GM19467 (cell line): ENCODE measurements at regions not wholly inside any gene's neighbourhood (a gene's known extent, or its start where the extent isn't known, plus 50 kb on each side); places are given as distances from the start of the nearest gene placed in this dataset.
A peak's percentile ranks its signal among the peaks of the same experiment; 100 is the strongest.

Source experiments
- ATAC-seq: cut with Tn5 transposase; IDR thresholded peaks from one replicate; pipeline ENCODE4 v1.9.1; 2021; ENCODE audit warnings: mild to moderate bottlenecking, moderate library complexity; ENCODE audit not compliant: unreplicated experiment

DNA sequence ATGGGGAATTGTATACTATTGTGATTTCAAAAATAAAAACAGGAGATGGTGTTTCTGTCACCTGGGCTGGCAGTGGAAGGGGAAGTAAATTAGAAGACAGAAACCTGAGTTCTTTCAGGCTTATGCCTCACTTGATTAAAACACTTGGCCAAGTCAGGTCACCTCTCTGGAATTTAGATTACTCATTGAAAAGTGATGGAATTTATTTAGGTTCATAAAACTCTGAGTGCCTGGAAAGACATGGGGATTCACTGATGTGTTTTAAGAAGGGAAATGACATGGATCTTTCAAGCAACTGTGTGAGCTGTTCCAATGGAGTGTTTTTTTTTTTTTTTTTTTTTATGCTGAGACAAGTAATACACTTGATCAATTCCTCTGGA, 400.1 kb downstream of the TMEM135 start:
- no peak for ATAC-seq

GRCh38 chr11:87437133-87437843, 399.6 kb downstream of the TMEM135 start:
- ATAC-seq: no peak

- ATAC-seq: no peak
These were observed 394.3 kb downstream of the TMEM135 start for GRCh38 chr11:87432022-87432421.

DNA sequence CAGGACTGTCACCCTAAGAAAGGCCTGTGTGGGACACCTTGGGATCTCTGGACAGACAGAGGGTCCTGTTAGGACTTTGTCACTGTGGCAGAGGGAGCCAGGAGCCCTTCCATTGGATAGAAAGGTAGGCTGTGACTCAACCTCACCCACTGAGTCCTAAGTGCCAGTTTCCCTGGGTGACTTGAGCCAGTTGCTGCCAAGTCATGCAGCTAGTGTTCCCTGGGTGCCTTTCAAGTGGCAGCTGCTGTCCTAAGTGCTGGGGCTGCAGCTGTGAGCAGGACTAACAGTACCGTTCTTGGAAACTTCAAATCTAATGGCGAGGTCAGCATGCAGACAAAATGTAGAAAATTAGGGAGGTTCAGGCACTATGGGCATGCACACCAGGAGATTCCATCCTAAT, 393.7 kb downstream of the TMEM135 start:
- ATAC-seq: no peak

DNA sequence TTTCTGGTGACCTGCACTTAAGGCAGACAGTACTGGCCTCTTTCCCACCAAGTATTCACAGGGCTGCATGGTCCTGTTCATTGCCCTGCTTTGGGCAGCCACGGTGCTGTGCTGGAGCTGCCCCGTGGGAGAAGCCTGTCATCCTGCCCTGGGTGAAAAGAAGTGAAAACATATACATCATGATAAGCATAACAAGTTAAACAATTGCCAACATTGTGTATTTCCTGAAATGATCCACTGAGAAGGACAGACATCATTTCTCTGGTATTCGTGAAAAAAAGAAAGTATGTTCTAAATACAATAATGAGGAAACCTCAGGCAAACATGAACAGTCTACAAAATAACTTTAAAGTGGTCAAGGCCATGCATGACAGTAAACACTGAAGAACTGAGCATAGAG, 393.1 kb downstream of the TMEM135 start:
- no peak for ATAC-seq

DNA sequence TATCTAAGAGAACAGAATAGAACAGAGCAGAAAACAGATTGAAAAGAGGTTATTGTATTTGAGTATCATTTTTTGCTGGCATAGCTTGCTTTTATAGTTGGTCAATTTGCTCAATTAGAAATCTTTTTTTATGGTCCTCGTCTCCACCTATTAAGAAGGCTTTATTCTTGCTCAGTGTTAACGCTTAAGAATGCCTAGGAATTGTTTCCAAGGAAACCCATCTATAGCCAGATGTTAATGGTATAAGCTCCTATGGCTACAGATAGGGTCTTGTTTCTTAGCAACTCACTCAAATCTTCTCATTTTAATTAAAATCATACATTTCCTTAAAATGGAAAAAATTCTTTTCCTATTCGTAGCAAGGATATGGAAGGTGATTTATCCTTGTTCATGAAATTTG, 392.3 kb downstream of the TMEM135 start:
- ATAC-seq: no peak

- no peak for ATAC-seq
These were observed 390.5 kb downstream of the TMEM135 start for GRCh38 chr11:87428266-87428665.

DNA sequence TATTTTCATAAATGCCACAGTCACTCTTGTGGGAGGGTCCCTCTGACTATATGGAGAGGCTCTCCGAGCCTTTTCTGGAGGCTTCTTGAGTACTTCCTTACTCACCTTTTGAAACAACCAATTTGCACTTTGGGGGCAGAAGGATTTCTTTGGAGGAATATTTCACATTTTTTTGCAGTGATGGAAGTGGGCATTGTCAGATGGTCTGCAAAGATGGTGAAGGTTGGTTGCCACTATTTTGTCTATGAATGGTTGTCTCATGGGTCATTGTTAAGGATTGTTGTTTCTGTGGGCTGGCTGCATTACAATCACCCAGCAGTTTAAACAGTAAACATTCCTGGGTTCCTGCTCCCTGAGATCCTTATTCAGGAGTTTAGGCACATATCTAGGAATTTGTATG, 388.2 kb downstream of the TMEM135 start:
- ATAC-seq: no peak

DNA sequence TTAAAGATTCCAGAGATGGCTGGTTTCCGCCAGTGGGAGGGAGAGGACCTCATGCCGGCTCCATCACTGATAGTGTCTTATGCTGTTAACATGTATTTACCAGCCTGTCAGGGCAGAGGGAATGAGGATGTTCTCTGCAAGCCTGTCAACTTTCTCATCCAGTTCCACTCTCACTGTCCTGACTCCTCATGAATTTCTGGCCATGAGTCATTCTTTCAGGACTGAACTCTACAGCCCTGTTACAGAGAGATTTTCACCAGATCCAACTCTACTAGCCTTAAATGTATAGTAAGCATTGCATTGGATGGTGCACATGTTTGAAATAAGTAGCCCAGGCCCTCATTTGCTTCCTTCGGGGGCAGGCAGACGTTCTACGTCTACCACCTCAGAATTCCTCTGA, 387.7 kb downstream of the TMEM135 start:
- no peak for ATAC-seq

GRCh38 chr11:87423161-87423560, 385.4 kb downstream of the TMEM135 start:
- ATAC-seq: no peak

DNA sequence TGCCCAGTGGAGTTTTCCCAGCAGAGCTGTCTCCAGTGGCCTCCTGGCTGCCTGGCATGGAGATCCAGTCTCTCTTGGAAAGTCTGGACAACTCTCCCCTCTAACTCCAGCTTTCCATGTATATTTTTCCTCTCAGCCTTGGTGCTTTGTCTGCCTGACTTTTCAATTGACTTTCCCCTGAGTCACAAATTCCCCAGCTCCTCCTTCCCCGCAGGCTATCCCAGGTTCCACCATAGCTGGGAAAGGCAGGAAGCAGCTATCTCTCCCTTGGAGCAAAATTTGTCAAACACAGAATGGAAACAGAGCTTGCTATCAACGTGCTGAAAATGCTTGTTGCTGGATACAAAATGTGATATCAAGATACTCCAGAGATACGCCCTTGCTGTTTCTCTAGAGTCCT, 384.8 kb downstream of the TMEM135 start:
- no peak for ATAC-seq

DNA sequence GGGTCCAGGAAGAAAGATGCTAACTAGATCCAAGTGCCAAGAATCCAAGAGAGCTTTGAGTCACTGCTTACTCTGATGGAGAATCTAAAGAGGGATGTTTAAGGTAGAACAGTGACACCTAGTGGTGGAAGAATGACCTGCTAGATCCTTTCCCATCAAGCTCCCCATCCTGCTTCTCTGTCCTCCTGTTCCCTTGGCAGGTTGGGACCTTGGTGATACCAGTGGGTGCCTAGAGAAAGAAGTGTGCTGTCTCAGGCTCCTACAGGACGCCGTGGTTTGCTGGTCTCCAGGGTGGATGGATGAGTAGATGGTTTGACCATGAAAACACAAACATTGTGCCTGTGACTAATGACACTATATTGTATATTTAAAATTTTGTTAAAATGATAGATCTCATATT, 383.7 kb downstream of the TMEM135 start:
- ATAC-seq: peak; percentile 81

GRCh38 chr11:87417951-87418350, 380.2 kb downstream of the TMEM135 start:
- ATAC-seq: no peak

DNA sequence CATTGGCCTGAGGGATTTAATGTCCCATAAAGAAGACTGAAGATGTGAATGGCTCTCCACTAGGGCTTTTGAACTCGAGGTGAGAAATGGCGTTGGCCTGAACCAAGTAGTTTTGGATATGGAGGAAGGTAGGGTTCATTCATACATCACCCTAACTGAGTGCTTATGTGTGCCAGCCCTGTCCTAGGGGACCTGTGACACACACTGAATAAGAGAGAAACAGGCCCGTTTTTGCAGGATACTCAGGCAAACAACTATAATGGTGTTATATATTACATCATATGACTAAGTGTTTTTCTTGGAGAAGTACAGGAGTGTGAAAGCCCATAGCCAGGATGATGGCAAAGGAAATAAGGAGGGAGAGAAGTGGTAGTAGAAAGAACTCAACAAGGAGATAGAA, 368.1 kb downstream of the TMEM135 start:
- no peak for ATAC-seq

GRCh38 chr11:87405356-87405755, 367.6 kb downstream of the TMEM135 start:
- no peak for ATAC-seq

DNA sequence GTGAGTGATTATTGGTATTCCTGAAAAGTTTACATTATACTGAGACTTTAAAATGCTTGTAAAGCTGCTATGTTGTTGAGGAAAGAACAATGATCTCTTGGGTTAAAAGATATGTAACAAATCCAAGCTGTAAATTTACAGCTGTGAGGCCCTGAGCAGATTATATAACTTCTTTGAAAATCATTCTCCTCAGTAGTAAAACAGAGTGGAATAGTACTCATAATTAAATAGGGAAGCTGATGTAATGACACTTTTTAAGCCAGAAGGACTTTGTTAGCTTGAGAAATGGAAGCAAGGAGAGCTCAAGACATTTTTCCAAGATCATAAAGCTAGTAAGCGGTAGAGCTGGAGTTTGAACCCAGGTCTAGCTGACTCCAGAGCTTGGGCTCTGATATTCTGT, 363.9 kb downstream of the TMEM135 start:
- no peak for ATAC-seq

DNA sequence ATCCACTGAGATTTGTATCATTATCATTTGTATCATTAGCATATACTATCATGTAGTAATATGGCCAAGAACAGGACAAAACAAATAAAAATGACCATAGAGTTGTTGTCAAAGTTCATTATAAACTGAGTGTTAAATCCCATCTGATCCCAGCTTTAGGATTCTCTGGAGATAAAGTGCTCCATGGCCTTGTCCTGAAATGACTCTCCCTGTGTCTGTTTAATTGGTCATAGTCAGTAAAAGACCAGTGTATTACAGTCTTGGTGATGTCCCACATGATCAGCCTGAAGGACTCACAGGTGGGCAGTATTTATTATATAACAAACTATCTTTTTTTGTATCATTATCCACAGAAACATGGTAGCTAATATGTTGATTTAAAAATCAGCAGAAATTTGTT, 361.6 kb downstream of the TMEM135 start:
- no peak for ATAC-seq

GRCh38 chr11:87398931-87399330, 361.2 kb downstream of the TMEM135 start:
- no peak for ATAC-seq

- no peak for ATAC-seq
These were observed 359.5 kb downstream of the TMEM135 start for GRCh38 chr11:87397011-87397865.

DNA sequence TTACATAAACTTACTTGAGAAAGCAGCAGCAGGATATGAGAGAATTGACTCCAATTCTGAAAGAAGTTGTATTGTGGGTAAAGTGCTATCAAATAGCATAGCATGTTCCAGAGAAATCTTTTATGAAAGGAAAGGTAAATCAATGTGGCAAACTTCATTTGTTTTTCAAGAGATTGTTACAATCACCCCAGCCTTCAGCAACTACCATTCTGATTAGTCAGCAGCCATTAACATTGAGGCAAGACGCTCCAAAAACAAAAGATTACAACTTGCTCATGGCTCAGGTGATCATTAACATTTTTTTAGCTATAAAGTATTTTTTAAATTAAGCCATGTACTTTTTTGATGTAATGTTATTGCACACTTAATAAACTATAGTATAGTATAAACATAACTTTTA, 357.2 kb downstream of the TMEM135 start:
- ATAC-seq: no peak

DNA sequence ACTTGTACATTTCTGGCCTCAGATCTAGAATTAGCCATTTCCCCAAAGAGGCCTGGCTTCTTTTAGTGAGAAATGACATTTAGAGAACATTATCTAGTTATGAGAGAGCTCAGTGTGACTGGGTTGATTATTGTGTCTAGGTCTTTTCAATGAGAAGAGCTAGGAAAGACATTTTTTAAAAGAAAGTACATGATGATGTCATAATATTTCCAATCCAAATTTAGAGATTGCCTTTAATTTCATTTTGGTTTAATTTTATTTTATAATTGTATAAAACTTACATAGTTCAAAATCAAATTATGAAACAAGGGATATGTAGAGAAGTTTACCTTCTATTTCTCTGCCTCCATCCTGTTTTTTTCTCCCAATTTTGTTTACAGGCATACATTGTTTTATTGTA, 354.9 kb downstream of the TMEM135 start:
- ATAC-seq: no peak

DNA sequence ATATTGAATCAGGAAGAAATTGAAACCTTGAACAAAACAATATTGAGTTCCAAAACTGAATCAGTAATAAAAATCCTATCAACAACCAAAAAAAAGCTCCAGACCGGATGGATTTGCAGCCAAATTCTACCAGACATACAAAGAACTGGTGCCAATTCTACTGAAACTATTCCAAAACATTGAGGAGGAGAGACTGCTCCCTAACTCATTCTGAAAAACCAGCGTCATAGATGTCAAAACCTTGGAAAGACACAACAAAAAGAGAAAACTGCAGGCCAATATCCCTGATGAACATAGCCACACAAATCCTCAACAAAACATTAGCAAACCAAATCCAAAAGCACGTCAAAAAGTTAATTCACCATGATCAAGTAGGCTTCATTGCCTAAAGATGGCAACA, 353.8 kb downstream of the TMEM135 start:
- no peak for ATAC-seq
